Heart left ventricle (tissue), 16 donors: ENCODE measurements at regions not wholly inside any gene's neighbourhood (a gene's known extent, or its start where the extent isn't known, plus 50 kb on each side); places are given as distances from the start of the nearest gene placed in this dataset.

Experiments
- ATAC-seq, 4 donors: fragments of 200-7000 bp; cut with Tn5 transposase; one replicate each; pipeline ENCODE4 v1.9.1; 2020 to 2022; ENCODE audit warnings: moderate library complexity in 4 of 4, mild to moderate bottlenecking in 3 of 4, moderate number of reproducible peaks in 1 of 4
- DNase-seq, 5 donors: peaks; one replicate each; pipeline ENCODE4 v3.0.0-alpha.2; 2020
- H3K27ac ChIP-seq, 12 donors: fragments of 200-600 bp; sonication (generic) in 4 of 12; one replicate each; pipeline versions ENCODE4 v1.5.0 to v1.8.0; 2016 to 2022; ENCODE audit warnings: mild to moderate bottlenecking in 2 of 12
- H3K27me3 ChIP-seq, 9 donors: fragments of 200-600 bp; sonication (generic) in 2 of 9; one replicate each; pipeline versions ENCODE4 v1.5.1 to v1.8.0; 2016 to 2022; ENCODE audit warnings: mild to moderate bottlenecking in 3 of 9
- H3K36me3 ChIP-seq, 9 donors: fragments of 200-600 bp; sonication (generic) in 2 of 9; one replicate each; pipeline versions ENCODE4 v1.5.0 to v1.8.0; 2018 to 2022; ENCODE audit warnings: mild to moderate bottlenecking in 2 of 9
- H3K4me1 ChIP-seq, 12 donors: fragments of 200-600 bp; sonication (generic) in 4 of 12; one replicate each; pipeline versions ENCODE4 v1.5.0 to v1.8.0; 2016 to 2022; ENCODE audit warnings: mild to moderate bottlenecking in 3 of 12
- H3K4me3 ChIP-seq, 12 donors: fragments of 200-600 bp; sonication (generic) in 4 of 12; one replicate each; pipeline versions ENCODE4 v1.5.0 to v1.8.0; 2017 to 2022; ENCODE audit warnings: mild to moderate bottlenecking in 9 of 12, moderate library complexity in 4 of 12
- H3K9me3 ChIP-seq, 12 donors: fragments of 200-600 bp; sonication (generic) in 4 of 12; one replicate each; pipeline versions ENCODE4 v1.5.0 to v1.8.0; 2016 to 2022; ENCODE audit warnings: mild to moderate bottlenecking in 1 of 12
- POLR2A ChIP-seq, 2 donors: fragments of 450-650 bp; IDR thresholded peaks; one replicate each; pipeline ENCODE4 v1.6.1; 2017; ENCODE audit warnings: antibody characterized with exemption in 2 of 2, mild to moderate bottlenecking in 2 of 2, moderate library complexity in 2 of 2
- WGBS, 4 donors: extraction: QIAGEN DNeasy Blood & Tissue Kit in 2 of 4; methylation state at CpG; one replicate each; pipeline versions ENCODE4 v1.1.5 to v1.1.7; 2013 to 2018; 5-methylcytosine and 5-hydroxymethylcytosine counted together
- intact Hi-C, 10 donors: fragments of 100-400 bp; cut with DNase I; formaldehyde crosslinking; loops; one replicate each; pipeline versions ENCODE4 v1.11.1 to v1.14.2; 2022
- TF ChIP-seq, protein P1 (sequence below), 12 donors: fragments of 200-600 bp; sonication (generic) in 4 of 12; IDR thresholded peaks; one replicate each; pipeline versions ENCODE4 v1.5.0 to v1.8.0; 2018 to 2022; ENCODE audit warnings: antibody characterized with exemption in 12 of 12, mild to moderate bottlenecking in 5 of 12
- donor health status: ischemic (EF 13 %, LVEDD 7.1; RV severe dilation, severe dysfunction).
- donor health status: healthy with polysubstance abuse.
- donor health status: DM: no; HTN: yes; CAD: no.
- donor health status: DM: no; HTN: no; CAD: no.
- donor health status: ischemic (EF 25% LVEDD 6.9; RV normal size, moderate dysfunction).
- donor health status: ischemic (EF 25% LVEDD 5.7; RV mildly dilated, moderate dysfunction).
- donor health status: healthy.
- donor health status: DM: yes; HTN: yes; CAD: no.
- donor health status: ischemic (EF 35%, LVEDD 5.7; RV mildly dilated, moderate dysfunction).
- donor health status: nonischemic (EF 11% LVEDD 7.7; RV severe dilation, severe dysfunction).
- donor health status: DM: yes; HTN: yes; CAD: no.
- donor health status: PGD.
- donor health status: ischemic (EF 29% LVEDD 5.4; RV normal size, mild dysfunction).
- donor health status: nonischemic (EF 23%, LVEDD 6.1; RV moderate dilation, normal function).

GRCh38 chr16:14360326-14361037 is 269.6 kb downstream of the PARN start:
- Histone ChIP-seq H3K36me3 (no peaks in the 10 kb centered on the region), H3K4me3 (no peak overlapping the region), H3K9me3 (no peaks in the 10 kb centered on the region), H3K27me3 (peaks cover 0 to 2% (median 0%) of the 10 kb centered on the region in 9 donors), H3K4me1 (peaks cover 0 to 10% (median 0%) of the 10 kb centered on the region in 12 donors), H3K27ac (no peak overlapping the region)
- 81 to 88% (median 85%) methylated on average over 7 to 8 of the region's 8 CpGs for WGBS, 4 donors
- intact Hi-C loops, result no loop called here
- ATAC-seq (no peak), DNase-seq (no peak)
- no peak for TF ChIP-seq POLR2A (IDR thresholded peaks at IDR 0.05)
- TF ChIP-seq, protein P1, sequence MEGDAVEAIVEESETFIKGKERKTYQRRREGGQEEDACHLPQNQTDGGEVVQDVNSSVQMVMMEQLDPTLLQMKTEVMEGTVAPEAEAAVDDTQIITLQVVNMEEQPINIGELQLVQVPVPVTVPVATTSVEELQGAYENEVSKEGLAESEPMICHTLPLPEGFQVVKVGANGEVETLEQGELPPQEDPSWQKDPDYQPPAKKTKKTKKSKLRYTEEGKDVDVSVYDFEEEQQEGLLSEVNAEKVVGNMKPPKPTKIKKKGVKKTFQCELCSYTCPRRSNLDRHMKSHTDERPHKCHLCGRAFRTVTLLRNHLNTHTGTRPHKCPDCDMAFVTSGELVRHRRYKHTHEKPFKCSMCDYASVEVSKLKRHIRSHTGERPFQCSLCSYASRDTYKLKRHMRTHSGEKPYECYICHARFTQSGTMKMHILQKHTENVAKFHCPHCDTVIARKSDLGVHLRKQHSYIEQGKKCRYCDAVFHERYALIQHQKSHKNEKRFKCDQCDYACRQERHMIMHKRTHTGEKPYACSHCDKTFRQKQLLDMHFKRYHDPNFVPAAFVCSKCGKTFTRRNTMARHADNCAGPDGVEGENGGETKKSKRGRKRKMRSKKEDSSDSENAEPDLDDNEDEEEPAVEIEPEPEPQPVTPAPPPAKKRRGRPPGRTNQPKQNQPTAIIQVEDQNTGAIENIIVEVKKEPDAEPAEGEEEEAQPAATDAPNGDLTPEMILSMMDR (IDR thresholded peaks at IDR 0.05), result no peak

DNA sequence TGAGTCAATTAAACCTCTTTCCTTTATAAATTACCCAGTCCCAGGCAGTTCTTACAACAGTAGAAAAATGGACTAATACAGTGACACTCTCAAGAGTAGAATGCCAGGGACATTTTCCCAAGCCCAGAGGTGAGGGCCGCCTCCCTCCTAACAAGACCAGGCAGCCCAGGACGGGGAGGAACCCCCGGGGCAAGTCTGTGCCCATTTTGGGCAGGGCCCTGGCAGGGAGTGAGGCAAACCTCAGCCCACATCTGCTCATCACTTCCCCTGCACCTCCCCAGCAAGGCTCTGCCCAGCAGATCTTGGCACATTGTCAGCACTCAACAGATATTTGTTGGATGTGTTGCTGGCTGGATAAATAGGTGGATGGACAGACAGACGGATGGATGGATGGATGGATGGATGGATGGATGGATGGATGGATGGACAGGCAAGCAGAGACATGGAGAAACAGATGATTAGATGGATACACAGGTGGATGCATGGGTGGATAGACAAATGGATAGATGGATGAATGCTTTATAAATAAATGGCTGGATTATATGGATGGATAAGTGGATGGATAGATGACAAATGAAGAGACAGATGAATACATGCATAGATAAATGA is 271.3 kb downstream of the PARN start:
- intact Hi-C loops, result loop anchor here in 1 of 10 donors (10.0 kb wide), 1 partner anchor 54 kb away; no protein-coding TSS in a partner anchor

GRCh38 chr16:14357328-14357727 is 272.7 kb downstream of the PARN start:
- TF ChIP-seq POLR2A (IDR thresholded peaks at IDR 0.05), result no peak
- TF ChIP-seq, protein P1 (IDR thresholded peaks at IDR 0.05), result no peak
- Histone ChIP-seq H3K36me3 (no peaks in the 10 kb centered on the region), H3K27me3 (peaks cover 0 to 2% (median 0%) of the 10 kb centered on the region in 9 donors), H3K4me3 (no peak overlapping the region), H3K9me3 (no peaks in the 10 kb centered on the region), H3K27ac (no peak overlapping the region), H3K4me1 (peaks cover 0 to 15% (median 5%) of the 10 kb centered on the region in 12 donors)
- WGBS, 4 donors, result 79 to 96% (median 83%) methylated on average over 6 of the region's 6 CpGs
- intact Hi-C loops, result loop anchor here in 1 of 10 donors (10.0 kb wide), 1 partner anchor 53 kb away; no protein-coding TSS in a partner anchor
- ATAC-seq, result no peak
- no peak for DNase-seq

More for the DNA sequence above, 271.3 kb downstream of the PARN start:
- no peaks in the 10 kb centered on the region for H3K36me3 ChIP-seq
- ATAC-seq (peak in 3 of 4 donors; percentile 38 to 51 (median 45)), DNase-seq (no peak)
- WGBS, 4 donors, result 37 to 59% (median 45%) methylated on average over 4 of the region's 4 CpGs
- H3K27ac ChIP-seq, result no peak overlapping the region
- peaks cover 0 to 2% (median 0%) of the 10 kb centered on the region in 9 donors for H3K27me3 ChIP-seq
- H3K4me1 ChIP-seq, result peaks cover 0 to 15% (median 5%) of the 10 kb centered on the region in 12 donors
- H3K9me3 ChIP-seq, result no peaks in the 10 kb centered on the region
- TF ChIP-seq, protein P1 (IDR thresholded peaks at IDR 0.05), result no peak
- H3K4me3 ChIP-seq, result no peak overlapping the region

DNA sequence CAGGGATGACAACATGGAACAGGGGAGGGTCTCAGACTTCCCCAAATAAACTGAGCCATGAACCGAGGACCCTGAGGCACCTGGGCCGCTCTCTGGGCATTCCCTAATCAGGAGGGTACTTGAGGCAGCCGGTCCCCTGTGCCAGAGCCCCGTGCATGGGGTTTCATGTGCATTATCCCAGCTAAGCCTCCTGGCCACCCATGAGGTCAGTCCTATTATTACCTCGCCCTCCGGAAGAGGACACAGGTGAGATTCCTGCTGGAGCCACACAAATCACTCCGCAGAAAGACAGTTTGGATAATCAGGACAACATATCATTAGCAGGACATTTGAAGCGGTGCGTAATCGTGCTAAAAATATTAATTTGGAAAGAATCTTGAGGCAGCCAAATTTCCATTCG is 274.0 kb downstream of the PARN start:
- intact Hi-C loops, result loop anchor here in 1 of 10 donors (10.0 kb wide), 1 partner anchor 51 kb away; no protein-coding TSS in a partner anchor
- TF ChIP-seq POLR2A (IDR thresholded peaks at IDR 0.05), result no peak
- TF ChIP-seq, protein P1 (IDR thresholded peaks at IDR 0.05), result no peak

More for the DNA sequence above, 274.0 kb downstream of the PARN start:
- WGBS, 4 donors, result 47 to 57% (median 54%) methylated on average over 11 of the region's 11 CpGs
- peaks cover 0 to 15% (median 5%) of the 10 kb centered on the region in 12 donors for H3K4me1 ChIP-seq
- no peaks in the 10 kb centered on the region for H3K9me3 ChIP-seq
- no peak for DNase-seq
- no peak overlapping the region for H3K4me3 ChIP-seq
- H3K27me3 ChIP-seq, result peaks cover 0 to 2% (median 0%) of the 10 kb centered on the region in 9 donors
- ATAC-seq, result peak in 3 of 4 donors; percentile 32 to 67 (median 52)
- H3K36me3 ChIP-seq, result no peaks in the 10 kb centered on the region
- H3K27ac ChIP-seq, result no peak overlapping the region
